Astrocyte (in vitro differentiated cells and primary cell): ENCODE measurements at regions not wholly inside any gene's neighbourhood (a gene's known extent, or its start where the extent isn't known, plus 50 kb on each side); places are given as distances from the start of the nearest gene placed in this dataset.

ENCODE experiments used
- DNase-seq: peaks from one replicate; pipeline ENCODE4 v3.0.0-alpha.2; 2010; ENCODE audit warnings: low read depth
- FAIRE-seq: peaks from 2 replicates; lab custom pipeline; 2011; peaks lifted over from hg19 to GRCh38; lab: Jason Lieb, UNC
- H2AFZ ChIP-seq: 2 replicates; pipeline ENCODE4 v1.6.0; 2012; ENCODE audit warnings: low read depth, low read length, inconsistent platforms
- H3K27ac ChIP-seq: 2 replicates; pipeline ENCODE4 v1.5.1; 2011; ENCODE audit warnings: low read depth, low read length, inconsistent platforms
- H3K27me3 ChIP-seq: 2 replicates; pipeline ENCODE4 v1.6.0; 2011; ENCODE audit warnings: low read length, inconsistent platforms; ENCODE audit not compliant: insufficient read depth
- H3K36me3 ChIP-seq: 2 replicates; pipeline ENCODE4 v1.5.1; 2011; ENCODE audit warnings: low read length, inconsistent platforms; ENCODE audit not compliant: insufficient read depth
- H3K4me1 ChIP-seq: 2 replicates; pipeline ENCODE4 v1.5.1; 2011; ENCODE audit warnings: low read length, inconsistent platforms; ENCODE audit not compliant: insufficient read depth
- H3K4me2 ChIP-seq: 2 replicates; pipeline ENCODE4 v1.6.0; 2012; ENCODE audit warnings: low read length, inconsistent platforms
- H3K4me3 ChIP-seq: 2 replicates; pipeline ENCODE4 v1.5.1; 2011; ENCODE audit warnings: low read depth, mild to moderate bottlenecking, low read length, inconsistent platforms; ENCODE audit not compliant: insufficient read depth
- H3K79me2 ChIP-seq: 2 replicates; pipeline ENCODE4 v1.6.0; 2012; ENCODE audit warnings: mild to moderate bottlenecking, low read length, inconsistent platforms; ENCODE audit not compliant: insufficient read depth
- H3K9ac ChIP-seq: 2 replicates; pipeline ENCODE4 v1.6.0; 2012; ENCODE audit warnings: mild to moderate bottlenecking, low read length, inconsistent platforms
- H3K9me3 ChIP-seq: 2 replicates; pipeline ENCODE4 v1.5.1; 2012; ENCODE audit warnings: low read depth, mild to moderate bottlenecking, low read length, inconsistent platforms; ENCODE audit not compliant: insufficient read depth
- H4K20me1 ChIP-seq: 2 replicates; pipeline ENCODE4 v1.6.0; 2012; ENCODE audit warnings: low read length, inconsistent platforms; ENCODE audit not compliant: insufficient read depth
- H3K27ac Mint-ChIP-seq: one replicate; pipeline ENCODE4 v1.8.0; 2021; ENCODE audit warnings: mild to moderate bottlenecking, mixed read lengths; ENCODE audit not compliant: unreplicated experiment
- H3K27me3 Mint-ChIP-seq: one replicate; pipeline ENCODE4 v1.8.0; 2021; ENCODE audit warnings: low read depth, mixed read lengths; ENCODE audit not compliant: unreplicated experiment
- H3K36me3 Mint-ChIP-seq: one replicate; pipeline ENCODE4 v1.8.0; 2021; ENCODE audit warnings: low read depth, mixed read lengths; ENCODE audit not compliant: unreplicated experiment
- H3K4me1 Mint-ChIP-seq: one replicate; pipeline ENCODE4 v1.8.0; 2021; ENCODE audit warnings: low read depth, mixed read lengths; ENCODE audit not compliant: unreplicated experiment
- H3K4me3 Mint-ChIP-seq: one replicate; pipeline ENCODE4 v1.8.0; 2021; ENCODE audit warnings: mild to moderate bottlenecking, moderate library complexity, mixed read lengths; ENCODE audit not compliant: unreplicated experiment
- H3K9me3 Mint-ChIP-seq: one replicate; pipeline ENCODE4 v1.8.0; 2021; ENCODE audit warnings: mild to moderate bottlenecking, mixed read lengths; ENCODE audit not compliant: unreplicated experiment
- CTCF ChIP-seq: IDR thresholded peaks from 2 replicates; pipeline ENCODE4 v1.5.1; 2011; ENCODE audit warnings: low read depth, mild to moderate bottlenecking, inconsistent platforms, low read length, moderate library complexity; ENCODE audit not compliant: insufficient read depth
- EZH2 ChIP-seq: IDR thresholded peaks from 2 replicates; pipeline ENCODE4 v1.6.1; 2012; ENCODE audit warnings: mild to moderate bottlenecking, low read length, inconsistent platforms; ENCODE audit not compliant: insufficient read depth

DNA sequence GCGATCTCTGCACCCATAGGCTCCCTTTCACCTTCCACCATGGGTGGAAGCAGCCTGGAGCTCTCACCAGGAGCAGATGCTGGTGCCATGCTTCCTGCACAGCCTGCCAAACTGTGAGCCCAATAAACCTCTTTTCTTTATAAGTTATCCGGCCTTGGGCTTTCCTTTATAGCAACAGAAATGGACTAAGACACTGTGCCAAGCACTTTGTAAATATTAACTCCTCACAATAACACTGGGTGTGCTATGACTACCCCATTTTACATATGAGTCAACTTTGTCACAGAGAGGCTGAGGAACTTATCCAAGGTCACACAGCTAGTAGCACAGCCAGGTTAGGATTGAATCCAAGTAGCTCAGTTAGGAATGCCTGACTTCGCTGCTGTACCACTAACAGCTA is 79.7 kb upstream of the KCNMA1 start:
- DNase-seq (no peak), FAIRE-seq (no peak)
- Histone ChIP-seq H3K9ac (no peak overlapping the region), H4K20me1 (no peaks in the 10 kb centered on the region), H3K79me2 (no peaks in the 10 kb centered on the region), H2AFZ (no peak overlapping the region), H3K4me1 (peaks cover 14% of the 10 kb centered on the region), H3K27me3 (no peaks in the 10 kb centered on the region), H3K4me3 (no peak overlapping the region), H3K9me3 (no peaks in the 10 kb centered on the region), H3K4me2 (no peak overlapping the region), H3K36me3 (no peaks in the 10 kb centered on the region), H3K27ac (no peak overlapping the region)
- H3K27me3 Mint-ChIP-seq: no peaks in the 10 kb centered on the region
- no peak overlapping the region for H3K27ac Mint-ChIP-seq
- peaks cover 5% of the 10 kb centered on the region for H3K9me3 Mint-ChIP-seq
- TF ChIP-seq EZH2 (no peak), CTCF (no peak)
- peaks cover 3% of the 10 kb centered on the region for H3K4me1 Mint-ChIP-seq
- H3K4me3 Mint-ChIP-seq: no peak overlapping the region
- peaks cover 3% of the 10 kb centered on the region for H3K36me3 Mint-ChIP-seq

DNA sequence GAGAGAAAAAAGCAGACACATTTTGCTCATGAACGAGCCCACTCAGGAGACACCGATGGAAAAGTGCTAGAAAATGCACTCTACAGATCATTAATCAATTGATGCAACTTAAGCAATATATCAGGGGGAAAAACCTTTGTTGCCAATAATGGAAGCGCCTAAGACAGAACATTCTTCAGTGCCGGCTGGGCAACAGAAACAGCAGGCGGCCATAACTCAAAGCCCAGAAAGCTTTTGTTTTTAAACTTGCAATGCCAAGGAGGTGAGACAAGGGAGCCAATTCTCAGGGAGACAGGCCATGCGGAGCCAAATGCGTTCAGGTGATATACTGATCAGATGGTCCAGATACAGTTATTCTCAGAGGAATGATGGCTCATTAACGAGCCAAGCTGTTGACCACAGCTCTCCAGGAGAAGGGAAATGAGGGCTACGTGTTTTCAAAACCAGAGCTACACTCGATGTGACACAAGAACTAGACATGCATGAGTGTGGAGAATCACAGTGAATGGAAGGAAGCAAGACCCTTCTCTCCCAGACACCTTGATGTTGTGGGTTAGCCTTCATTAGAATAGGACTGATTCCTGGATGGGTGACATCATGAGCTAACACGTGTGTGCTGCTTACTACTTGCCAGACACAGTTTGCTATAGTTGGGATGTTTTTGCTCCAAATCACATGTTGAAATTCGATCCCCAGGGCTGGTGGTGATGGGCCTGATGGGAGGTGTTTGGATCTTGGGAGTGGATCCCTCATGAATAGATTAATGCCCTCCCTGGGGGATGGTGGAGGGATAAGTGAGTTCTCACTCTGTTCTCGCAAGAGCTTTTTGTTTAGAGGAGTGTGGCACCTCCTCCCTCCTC is 79.1 kb upstream of the KCNMA1 start:
- H3K9me3 Mint-ChIP-seq: peaks cover 5% of the 10 kb centered on the region

More for the DNA sequence above, 79.1 kb upstream of the KCNMA1 start:
- no peaks in the 10 kb centered on the region for H4K20me1 ChIP-seq
- H3K4me3 ChIP-seq: no peak overlapping the region
- no peak overlapping the region for H3K4me2 ChIP-seq
- H3K27me3 ChIP-seq: no peaks in the 10 kb centered on the region
- FAIRE-seq (peak; percentile 45), DNase-seq (peak; percentile 43)
- no peak overlapping the region for H3K4me3 Mint-ChIP-seq
- no peak overlapping the region for H2AFZ ChIP-seq
- peaks cover 15% of the 10 kb centered on the region for H3K4me1 ChIP-seq
- peaks cover 3% of the 10 kb centered on the region for H3K36me3 Mint-ChIP-seq
- H3K9me3 ChIP-seq: no peaks in the 10 kb centered on the region
- H3K9ac ChIP-seq: no peak overlapping the region
- no peak overlapping the region for H3K27ac ChIP-seq
- no peaks in the 10 kb centered on the region for H3K79me2 ChIP-seq
- no peaks in the 10 kb centered on the region for H3K36me3 ChIP-seq
- TF ChIP-seq EZH2 (no peak), CTCF (no peak)
- H3K27ac Mint-ChIP-seq: no peak overlapping the region
- peaks cover 3% of the 10 kb centered on the region for H3K4me1 Mint-ChIP-seq
- no peaks in the 10 kb centered on the region for H3K27me3 Mint-ChIP-seq
